ENCODE measurements at regions not wholly inside any gene's neighbourhood (a gene's known extent, or its start where the extent isn't known, plus 50 kb on each side); places are given as distances from the start of the nearest gene placed in this dataset.

DNA sequence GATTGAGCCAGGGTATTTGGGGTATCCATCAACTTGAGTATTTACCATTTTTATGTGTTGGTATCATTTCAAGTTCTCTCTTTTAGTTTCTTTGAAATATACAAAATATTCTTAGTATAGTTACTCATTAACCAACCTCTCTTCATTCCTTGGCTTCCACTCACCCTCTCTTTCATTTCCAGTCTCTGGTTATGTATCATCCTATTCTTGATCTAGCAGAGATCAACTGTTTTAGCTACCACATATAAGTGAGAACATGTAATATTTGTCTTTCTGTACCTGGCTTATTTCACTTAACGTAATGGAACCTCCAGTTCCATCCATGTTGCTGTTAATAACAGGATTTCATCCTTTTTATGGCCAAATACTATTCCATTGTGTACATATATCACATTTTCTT lies 86.9 kb downstream of the DACT1 start:
- TF ChIP-seq CTCF (optimal IDR thresholded peaks at IDR 0.05 in 1 of 3, IDR thresholded peaks at IDR 0.05 in 1 of 3, conservative IDR thresholded peaks at IDR 0.05 in 1 of 3; ENCODE audit: extremely low read depth in 1 of 3, insufficient read depth in 2 of 3, low read length in 3 of 3) (no peak), EZH2 (IDR thresholded peaks at IDR 0.05; ENCODE audit: low read length) (no peak)
- no peaks in the 10 kb centered on the region for H3K79me2 ChIP-seq (ENCODE audit: control insufficient read depth, insufficient read depth, low read length)
- H3K9me3 ChIP-seq (ENCODE audit: control insufficient read depth, low read depth, low read length) = no peaks in the 10 kb centered on the region
- DNase-seq (ENCODE audit: low read depth, low spot score) (no peak), FAIRE-seq (no peak)
- no peaks in the 10 kb centered on the region for H3K4me1 ChIP-seq (ENCODE audit: control insufficient read depth, extremely low read depth, insufficient read depth, low read length)
- no peak overlapping the region for H3K9ac ChIP-seq (ENCODE audit: control insufficient read depth, extremely low read depth, insufficient read depth, low read length)
- H3K36me3 ChIP-seq (ENCODE audit: control insufficient read depth in 2 of 2, extremely low read depth in 1 of 2, insufficient read depth in 2 of 2, low read length in 2 of 2) = no peaks in the 10 kb centered on the region
- no peak overlapping the region for H3K27ac ChIP-seq (ENCODE audit: control insufficient read depth, insufficient read depth, low read length)
- no peak overlapping the region for H3K4me2 ChIP-seq (ENCODE audit: control insufficient read depth, extremely low read depth, insufficient read depth, low read depth, low read length)
- no peaks in the 10 kb centered on the region for H3K27me3 ChIP-seq (ENCODE audit: control insufficient read depth, extremely low read depth, insufficient read depth, low read length)
- no peaks in the 10 kb centered on the region for H4K20me1 ChIP-seq (ENCODE audit: control insufficient read depth, extremely low read depth, insufficient read depth, low read length)
- no peak overlapping the region for H3K4me3 ChIP-seq (ENCODE audit: control insufficient read depth in 2 of 3, extremely low read depth in 1 of 3, insufficient read depth in 2 of 3, low read depth in 1 of 3, low read length in 3 of 3)
- no peak overlapping the region for H2AFZ ChIP-seq (ENCODE audit: control insufficient read depth, low read length)
- dilution Hi-C loops (cut with MboI; ENCODE audit: extremely low pct_ligation_motif_present, low sequenced_read_pairs) = no loop called here
- no peaks in the 10 kb centered on the region for H3K9me1 ChIP-seq (ENCODE audit: control insufficient read depth, extremely low read depth, insufficient read depth, low read length)

DNA sequence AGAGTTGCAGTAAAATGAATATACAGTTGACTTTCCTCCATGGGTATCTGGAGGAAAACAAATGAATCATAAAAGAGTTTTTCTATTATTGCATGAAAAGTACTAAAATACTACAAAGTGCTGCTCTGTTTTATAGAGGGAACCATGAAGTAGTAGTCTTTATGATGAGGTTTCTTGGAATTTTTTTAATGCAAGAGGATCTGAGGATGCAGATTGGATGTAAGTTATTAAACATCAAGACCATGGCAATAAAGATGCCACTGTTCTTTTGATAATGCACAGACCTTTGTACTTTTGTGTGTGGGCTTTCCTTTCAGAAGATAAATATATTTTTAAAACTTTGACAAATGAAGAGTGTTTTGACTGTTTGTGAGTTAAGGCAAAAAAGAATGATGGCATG lies 87.5 kb downstream of the DACT1 start:
- H3K9ac ChIP-seq (ENCODE audit: control insufficient read depth, extremely low read depth, insufficient read depth, low read length) = no peak overlapping the region
- no peak overlapping the region for H3K4me2 ChIP-seq (ENCODE audit: control insufficient read depth, extremely low read depth, insufficient read depth, low read depth, low read length)
- no peak overlapping the region for H3K4me3 ChIP-seq (ENCODE audit: control insufficient read depth in 2 of 3, extremely low read depth in 1 of 3, insufficient read depth in 2 of 3, low read depth in 1 of 3, low read length in 3 of 3)
- dilution Hi-C loops (cut with MboI; ENCODE audit: extremely low pct_ligation_motif_present, low sequenced_read_pairs) = no loop called here
- no peaks in the 10 kb centered on the region for H3K9me3 ChIP-seq (ENCODE audit: control insufficient read depth, low read depth, low read length)
- H3K79me2 ChIP-seq (ENCODE audit: control insufficient read depth, insufficient read depth, low read length) = no peaks in the 10 kb centered on the region
- H3K27me3 ChIP-seq (ENCODE audit: control insufficient read depth, extremely low read depth, insufficient read depth, low read length) = no peaks in the 10 kb centered on the region
- H3K9me1 ChIP-seq (ENCODE audit: control insufficient read depth, extremely low read depth, insufficient read depth, low read length) = no peaks in the 10 kb centered on the region
- no peaks in the 10 kb centered on the region for H4K20me1 ChIP-seq (ENCODE audit: control insufficient read depth, extremely low read depth, insufficient read depth, low read length)
- DNase-seq (ENCODE audit: low read depth, low spot score) (no peak), FAIRE-seq (no peak)
- no peak overlapping the region for H2AFZ ChIP-seq (ENCODE audit: control insufficient read depth, low read length)
- TF ChIP-seq CTCF (optimal IDR thresholded peaks at IDR 0.05 in 1 of 3, IDR thresholded peaks at IDR 0.05 in 1 of 3, conservative IDR thresholded peaks at IDR 0.05 in 1 of 3; ENCODE audit: extremely low read depth in 1 of 3, insufficient read depth in 2 of 3, low read length in 3 of 3) (no peak), EZH2 (IDR thresholded peaks at IDR 0.05; ENCODE audit: low read length) (no peak)
- H3K36me3 ChIP-seq (ENCODE audit: control insufficient read depth in 2 of 2, extremely low read depth in 1 of 2, insufficient read depth in 2 of 2, low read length in 2 of 2) = no peaks in the 10 kb centered on the region
- H3K4me1 ChIP-seq (ENCODE audit: control insufficient read depth, extremely low read depth, insufficient read depth, low read length) = no peaks in the 10 kb centered on the region
- no peak overlapping the region for H3K27ac ChIP-seq (ENCODE audit: control insufficient read depth, insufficient read depth, low read length)

Data from keratinocyte (primary cell).